Activated CD8-positive, alpha-beta memory T cell treated with anti-CD3 and anti-CD28 coated beads, Interleukin-2, amount 50 U/mL, for 48 hours (primary cell): ENCODE measurements at regions not wholly inside any gene's neighbourhood (a gene's known extent, or its start where the extent isn't known, plus 50 kb on each side); places are given as distances from the start of the nearest gene placed in this dataset.
"Not testable (repeated sequence)": the region's sequence is repeated elsewhere in the genome, so short reads cannot be mapped to it uniquely, and the experiment has no call there.

Experiments
- DNase-seq: peaks from one replicate; pipeline ENCODE4 v3.0.0-alpha.2; 2020

GRCh38 chr1:187928696-187929095, 1099.9 kb downstream of the PLA2G4A start:
- no peak for DNase-seq

GRCh38 chr1:187931776-187932175, 1103.0 kb downstream of the PLA2G4A start:
- DNase-seq = no peak

- no peak for DNase-seq
Measured at GRCh38 chr1:187933562-187934419, 1105.0 kb downstream of the PLA2G4A start.

- no peak for DNase-seq
Measured at GRCh38 chr1:187936667-187937066, 1107.9 kb downstream of the PLA2G4A start.

GRCh38 chr1:187938092-187938491, 1109.3 kb downstream of the PLA2G4A start:
- DNase-seq = no peak

- no peak for DNase-seq
Measured at GRCh38 chr1:187942986-187943385, 1114.2 kb downstream of the PLA2G4A start.

- no peak for DNase-seq
Measured at GRCh38 chr1:187943606-187944403, 1115.1 kb downstream of the PLA2G4A start.

GRCh38 chr1:187946661-187947060, 1117.9 kb downstream of the PLA2G4A start:
- not testable (repeated sequence) for DNase-seq

GRCh38 chr1:187947359-187947758, 1118.6 kb downstream of the PLA2G4A start:
- no peak for DNase-seq

GRCh38 chr1:187948170-187948794, 1119.5 kb downstream of the PLA2G4A start:
- no peak for DNase-seq

- DNase-seq = no peak
Measured at GRCh38 chr1:187949567-187949966, 1120.8 kb downstream of the PLA2G4A start.

- DNase-seq = no peak
Measured at GRCh38 chr1:187951817-187952216, 1123.1 kb downstream of the PLA2G4A start.

GRCh38 chr1:187952446-187952845, 1123.7 kb downstream of the PLA2G4A start:
- no peak for DNase-seq

GRCh38 chr1:187956975-187957374, 1128.2 kb downstream of the PLA2G4A start:
- DNase-seq = no peak

- no peak for DNase-seq
Measured at GRCh38 chr1:187958207-187958606, 1129.5 kb downstream of the PLA2G4A start.

GRCh38 chr1:187959062-187959461, 1130.3 kb downstream of the PLA2G4A start:
- DNase-seq = no peak

GRCh38 chr1:187960125-187960638, 1131.4 kb downstream of the PLA2G4A start:
- no peak for DNase-seq

GRCh38 chr1:187961895-187962294, 1133.1 kb downstream of the PLA2G4A start:
- no peak for DNase-seq

GRCh38 chr1:187971851-187972250, 1143.1 kb downstream of the PLA2G4A start:
- no peak for DNase-seq

- DNase-seq = no peak
Measured at GRCh38 chr1:187977298-187977697, 1148.5 kb downstream of the PLA2G4A start.

- DNase-seq = no peak
Measured at GRCh38 chr1:187985145-187985896, 1156.6 kb downstream of the PLA2G4A start.

- no peak for DNase-seq
Measured at GRCh38 chr1:187985897-187986654, 1157.3 kb downstream of the PLA2G4A start.
